B cell (primary cell): ENCODE measurements at regions not wholly inside any gene's neighbourhood (a gene's known extent, or its start where the extent isn't known, plus 50 kb on each side); places are given as distances from the start of the nearest gene placed in this dataset.

Experiments used
- ATAC-seq: fragments of 200-7000 bp; cut with Tn5 transposase; one replicate; pipeline ENCODE4 v1.10.0; 2021; ENCODE audit warnings: low read depth, mild to moderate bottlenecking, moderate number of reproducible peaks, moderate library complexity
- CTCF ChIA-PET: fragments of 350-600 bp; sonication (Branson Sonifier 250); formaldehyde crosslinking; loops from one replicate; lab custom pipeline; 2021; ENCODE audit warnings: antibody characterized with exemption, inconsistent platforms; lab: Charles Lee
- POLR2A ChIA-PET: fragments of 350-600 bp; sonication (Branson Sonifier 250); formaldehyde crosslinking; loops from one replicate; lab custom pipeline; 2021; ENCODE audit warnings: antibody characterized with exemption; lab: Charles Lee
- DNase-seq: peaks from one replicate; pipeline ENCODE4 v3.0.0; 2013
- H2AFZ ChIP-seq: 2 replicates; pipeline ENCODE4 v1.6.1; 2012; ENCODE audit warnings: mild to moderate bottlenecking, low read depth, low read length; ENCODE audit not compliant: insufficient read depth, poor library complexity, severe bottlenecking
- H3K27ac ChIP-seq, 2 donors: 1 replicate in 1 of 2; 2 replicates in 1 of 2; pipeline ENCODE4 v1.5.1; 2012 to 2013; ENCODE audit warnings: low read length in 2 of 2, mild to moderate bottlenecking in 2 of 2, moderate library complexity in 1 of 2
- H3K27me3 ChIP-seq, 4 experiments: fragments of 200-600 bp in 1 of 4; sonication (generic) in 1 of 4; replicated peaks in 1 of 4; 1 replicate in 2 of 4; 2 replicates in 2 of 4; pipeline versions ENCODE4 v1.6.1 to v1.7.0; 2013 to 2016; ENCODE audit warnings: low read length in 3 of 4, mild to moderate bottlenecking in 2 of 4, mixed read lengths in 1 of 4, moderate library complexity in 1 of 4; ENCODE audit not compliant: insufficient read depth in 4 of 4, control insufficient read depth in 3 of 4; ENCODE audit errors: control extremely low read depth in 1 of 4
- H3K36me3 ChIP-seq, 2 experiments: replicated peaks in 1 of 2; 1 replicate in 1 of 2; 2 replicates in 1 of 2; pipeline versions ENCODE4 v1.6.1 to v1.7.1; 2013; ENCODE audit warnings: low read length in 1 of 2; ENCODE audit not compliant: insufficient read depth in 2 of 2, control insufficient read depth in 1 of 2; ENCODE audit errors: control extremely low read depth in 1 of 2, extremely low read depth in 1 of 2
- H3K4me1 ChIP-seq, 2 donors: fragments of 200-600 bp in 1 of 2; sonication (generic) in 1 of 2; 1 replicate in 1 of 2; 2 replicates in 1 of 2; pipeline versions ENCODE4 v1.5.1 to v1.6.1; 2013 to 2017; ENCODE audit warnings: low read length in 2 of 2; ENCODE audit not compliant: control insufficient read depth in 2 of 2, insufficient read depth in 2 of 2
- H3K4me2 ChIP-seq: replicated peaks from 2 replicates; pipeline ENCODE3; 2012; ENCODE audit warnings: mild to moderate bottlenecking, low read depth, low read length; ENCODE audit not compliant: poor library complexity, severe bottlenecking
- H3K4me3 ChIP-seq, 5 experiments: fragments of 200-600 bp in 1 of 5; sonication (generic) in 1 of 5; 1 replicate in 3 of 5; 2 replicates in 2 of 5; pipeline versions ENCODE4 v1.5.1 to v1.7.0; 2011 to 2016; ENCODE audit warnings: low read length in 4 of 5, mild to moderate bottlenecking in 4 of 5, low read depth in 2 of 5, control low read depth in 1 of 5, moderate library complexity in 1 of 5; ENCODE audit not compliant: insufficient read depth in 1 of 5; ENCODE audit errors: control extremely low read depth in 1 of 5, extremely low read depth in 1 of 5
- H3K79me2 ChIP-seq: fragments of 200-600 bp; sonication (generic); one replicate; pipeline ENCODE4 v1.6.0; 2016; ENCODE audit warnings: low read length; ENCODE audit not compliant: control insufficient read depth, insufficient read depth
- H3K9ac ChIP-seq: fragments of 200-600 bp; sonication (generic); 2 replicates; pipeline ENCODE4 v1.6.1; 2017; ENCODE audit warnings: mild to moderate bottlenecking, low read length, moderate library complexity
- H3K9me3 ChIP-seq, 3 donors: one replicate each; pipeline versions ENCODE4 v1.6.1 to v1.7.1; 2013; ENCODE audit warnings: low read length in 2 of 3; ENCODE audit not compliant: control insufficient read depth in 2 of 3, insufficient read depth in 1 of 3; ENCODE audit errors: control extremely low read depth in 1 of 3
- H4K20me1 ChIP-seq: 2 replicates; pipeline ENCODE4 v1.6.0; 2012; ENCODE audit warnings: mild to moderate bottlenecking, low read length; ENCODE audit not compliant: insufficient read depth, control insufficient read depth, poor library complexity, severe bottlenecking
- H3K27ac Mint-ChIP-seq: one replicate; pipeline ENCODE4 v1.8.0; 2021; ENCODE audit warnings: mixed read lengths
- H3K27me3 Mint-ChIP-seq: one replicate; pipeline ENCODE4 v1.8.0; 2021; ENCODE audit warnings: mixed read lengths
- H3K4me1 Mint-ChIP-seq: one replicate; pipeline ENCODE4 v1.8.0; 2021; ENCODE audit warnings: mixed read lengths
- H3K4me3 Mint-ChIP-seq: one replicate; pipeline ENCODE4 v1.8.0; 2021; ENCODE audit warnings: mixed read lengths
- H3K9me3 Mint-ChIP-seq: one replicate; pipeline ENCODE4 v1.8.0; 2022; ENCODE audit warnings: mixed read lengths; ENCODE audit not compliant: insufficient read depth
- CTCF ChIP-seq: fragments of 200-600 bp; IDR thresholded peaks from one replicate; pipeline ENCODE4 v1.8.0; 2022; ENCODE audit warnings: antibody characterized with exemption, mild to moderate bottlenecking
- EZH2 ChIP-seq: IDR thresholded peaks from 2 replicates; pipeline ENCODE4 v1.6.1; 2012; ENCODE audit warnings: borderline replicate concordance, low read depth, mild to moderate bottlenecking, moderate library complexity, low read length; ENCODE audit not compliant: insufficient read depth, poor library complexity, severe bottlenecking
- WGBS: methylation state at CpG from one replicate; pipeline ENCODE4 v1.1.5; 2013; ENCODE audit warnings: missing lambda C conversion rate; ENCODE audit not compliant: insufficient coverage; 5-methylcytosine and 5-hydroxymethylcytosine counted together
- intact Hi-C: fragments of 100-400 bp; cut with micrococcal nuclease; formaldehyde crosslinking; loops from one replicate; pipeline ENCODE4 v1.10.0; 2022

- Mint-ChIP-seq H3K27me3 (no peaks in the 10 kb centered on the region), H3K9me3 (peaks cover 2% of the 10 kb centered on the region), H3K4me3 (no peak overlapping the region), H3K27ac (no peak overlapping the region), H3K4me1 (no peaks in the 10 kb centered on the region)
- WGBS = no CpG with 5 or more reads among the region's 1 CpG
- Histone ChIP-seq H3K79me2 (no peaks in the 10 kb centered on the region), H3K9ac (no peak overlapping the region), H3K4me3 (no peak overlapping the region), H3K27ac (no peak overlapping the region), H3K9me3 (peaks cover 0 to 3% (median 0%) of the 10 kb centered on the region in 3 donors), H3K36me3 (no peaks in the 10 kb centered on the region), H3K4me2 (no peak overlapping the region), H2AFZ (no peak overlapping the region), H3K4me1 (no peaks in the 10 kb centered on the region), H4K20me1 (no peaks in the 10 kb centered on the region), H3K27me3 (no peaks in the 10 kb centered on the region)
- ATAC-seq (no peak), DNase-seq (no peak)
- TF ChIP-seq CTCF (no peak), EZH2 (no peak)
- intact Hi-C loops = no loop called here
- ChIA-PET CTCF (no interaction called here), POLR2A (no interaction called here)
Measured at GRCh38 chr4:134278675-134279074, 77.1 kb upstream of the PABPC4L start.

GRCh38 chr4:134276476-134276875, 74.9 kb upstream of the PABPC4L start:
- H3K79me2 ChIP-seq = no peaks in the 10 kb centered on the region
- Mint-ChIP-seq H3K9me3 (no peaks in the 10 kb centered on the region), H3K27me3 (no peaks in the 10 kb centered on the region), H3K4me3 (no peak overlapping the region), H3K4me1 (no peaks in the 10 kb centered on the region), H3K27ac (no peak overlapping the region)
- CTCF ChIA-PET = no interaction called here
- H3K4me1 ChIP-seq = no peaks in the 10 kb centered on the region
- no peak overlapping the region for H3K4me3 ChIP-seq
- DNase-seq (no peak), ATAC-seq (no peak)
- H3K27me3 ChIP-seq = no peaks in the 10 kb centered on the region
- H2AFZ ChIP-seq = no peak overlapping the region
- POLR2A ChIA-PET = no interaction called here
- no CpG with 5 or more reads among the region's 2 CpGs for WGBS
- no peaks in the 10 kb centered on the region for H3K36me3 ChIP-seq
- no peak overlapping the region for H3K4me2 ChIP-seq
- peaks cover 0 to 3% (median 0%) of the 10 kb centered on the region in 3 donors for H3K9me3 ChIP-seq
- no peaks in the 10 kb centered on the region for H4K20me1 ChIP-seq
- intact Hi-C loops = no loop called here
- no peak for TF ChIP-seq CTCF
- TF ChIP-seq EZH2 = no peak
- no peak overlapping the region for H3K9ac ChIP-seq
- H3K27ac ChIP-seq = no peak overlapping the region
